Esophagus muscularis mucosa (tissue), 4 donors: ENCODE measurements at regions not wholly inside any gene's neighbourhood (a gene's known extent, or its start where the extent isn't known, plus 50 kb on each side); places are given as distances from the start of the nearest gene placed in this dataset.

Experiments
- DNase-seq: peaks from one replicate; pipeline ENCODE4 v3.0.0-alpha.2; 2017; ENCODE audit errors: extremely low spot score
- H3K27ac ChIP-seq, 4 donors: fragments of 200-600 bp; sonication (generic); replicated peaks in 1 of 4; 1 replicate in 3 of 4; 2 replicates in 1 of 4; pipeline ENCODE4 v1.5.1; 2016 to 2019; ENCODE audit warnings: mild to moderate bottlenecking in 1 of 4
- H3K27me3 ChIP-seq, 4 donors: fragments of 200-600 bp; sonication (generic); one replicate each; pipeline versions ENCODE4 v1.5.1 to v1.6.0; 2016 to 2019
- H3K36me3 ChIP-seq, 4 donors: fragments of 200-600 bp; sonication (generic); one replicate each; pipeline ENCODE4 v1.5.1; 2016 to 2019
- H3K4me1 ChIP-seq, 4 donors: fragments of 200-600 bp; sonication (generic); one replicate each; pipeline ENCODE4 v1.5.1; 2016 to 2019
- H3K4me3 ChIP-seq, 4 donors: fragments of 200-600 bp; sonication (generic); 1 replicate in 2 of 4; 2 replicates in 2 of 4; pipeline ENCODE4 v1.5.1; 2016 to 2019; ENCODE audit warnings: mild to moderate bottlenecking in 4 of 4, moderate library complexity in 1 of 4
- H3K9me3 ChIP-seq, 4 donors: fragments of 200-600 bp; sonication (generic); 1 replicate in 3 of 4; 2 replicates in 1 of 4; pipeline ENCODE4 v1.5.1; 2016 to 2019
- EP300 ChIP-seq: sonication (generic); formaldehyde crosslinking; IDR thresholded peaks from one replicate; pipeline ENCODE4 v1.6.1; 2017; ENCODE audit warnings: antibody characterized with exemption
- POLR2A ChIP-seq: fragments of 450-650 bp; IDR thresholded peaks from one replicate; pipeline ENCODE4 v1.6.1; 2017; ENCODE audit warnings: antibody characterized with exemption, moderate library complexity, mild to moderate bottlenecking, low read depth
- POLR2AphosphoS5 ChIP-seq, 2 donors: sonication (generic); formaldehyde crosslinking; IDR thresholded peaks; one replicate each; pipeline ENCODE4 v1.6.1; 2017; ENCODE audit warnings: antibody characterized with exemption in 2 of 2
- WGBS: methylation state at CpG from one replicate; pipeline ENCODE4 v1.1.5; 2018; 5-methylcytosine and 5-hydroxymethylcytosine counted together
- intact Hi-C: fragments of 100-400 bp; cut with DNase I; formaldehyde crosslinking; loops from one replicate; pipeline ENCODE4 v1.15.1; 2023
- TF ChIP-seq, protein P1 (sequence below), 3 experiments: fragments of 200-600 bp in 2 of 3; fragments of 450-650 bp in 1 of 3; sonication (generic) in 2 of 3; IDR thresholded peaks; one replicate each; pipeline ENCODE4 v1.5.1; 2017 to 2019; ENCODE audit warnings: antibody characterized with exemption in 3 of 3, mild to moderate bottlenecking in 2 of 3, moderate library complexity in 1 of 3

- no peak for TF ChIP-seq EP300
- no peak for TF ChIP-seq POLR2AphosphoS5 (IDR thresholded peaks at IDR 0.05)
- no peak for TF ChIP-seq POLR2A
- TF ChIP-seq, protein P1, sequence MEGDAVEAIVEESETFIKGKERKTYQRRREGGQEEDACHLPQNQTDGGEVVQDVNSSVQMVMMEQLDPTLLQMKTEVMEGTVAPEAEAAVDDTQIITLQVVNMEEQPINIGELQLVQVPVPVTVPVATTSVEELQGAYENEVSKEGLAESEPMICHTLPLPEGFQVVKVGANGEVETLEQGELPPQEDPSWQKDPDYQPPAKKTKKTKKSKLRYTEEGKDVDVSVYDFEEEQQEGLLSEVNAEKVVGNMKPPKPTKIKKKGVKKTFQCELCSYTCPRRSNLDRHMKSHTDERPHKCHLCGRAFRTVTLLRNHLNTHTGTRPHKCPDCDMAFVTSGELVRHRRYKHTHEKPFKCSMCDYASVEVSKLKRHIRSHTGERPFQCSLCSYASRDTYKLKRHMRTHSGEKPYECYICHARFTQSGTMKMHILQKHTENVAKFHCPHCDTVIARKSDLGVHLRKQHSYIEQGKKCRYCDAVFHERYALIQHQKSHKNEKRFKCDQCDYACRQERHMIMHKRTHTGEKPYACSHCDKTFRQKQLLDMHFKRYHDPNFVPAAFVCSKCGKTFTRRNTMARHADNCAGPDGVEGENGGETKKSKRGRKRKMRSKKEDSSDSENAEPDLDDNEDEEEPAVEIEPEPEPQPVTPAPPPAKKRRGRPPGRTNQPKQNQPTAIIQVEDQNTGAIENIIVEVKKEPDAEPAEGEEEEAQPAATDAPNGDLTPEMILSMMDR (IDR thresholded peaks at IDR 0.05): no peak
- WGBS: 88% methylated on average over 21 of the region's 21 CpGs
- Histone ChIP-seq H3K4me3 (no peak overlapping the region), H3K9me3 (no peaks in the 10 kb centered on the region), H3K4me1 (peaks cover 17 to 18% (median 18%) of the 10 kb centered on the region in 4 donors), H3K27me3 (peaks cover 0 to 7% (median 0%) of the 10 kb centered on the region in 4 donors), H3K36me3 (no peaks in the 10 kb centered on the region), H3K27ac (no peak overlapping the region)
- intact Hi-C loops: no loop called here
- no peak for DNase-seq
These were observed 143.9 kb upstream of the UMPS start for GRCh38 chr3:124586126-124587052.

GRCh38 chr3:124587053-124587408 is 143.2 kb upstream of the UMPS start:
- intact Hi-C loops: no loop called here
- Histone ChIP-seq H3K9me3 (no peaks in the 10 kb centered on the region), H3K36me3 (no peaks in the 10 kb centered on the region), H3K4me1 (peaks cover 17 to 18% (median 18%) of the 10 kb centered on the region in 4 donors), H3K27me3 (peaks cover 0 to 7% (median 0%) of the 10 kb centered on the region in 4 donors), H3K27ac (no peak overlapping the region), H3K4me3 (no peak overlapping the region)
- 90% methylated on average over 3 of the region's 3 CpGs for WGBS
- TF ChIP-seq, protein P1 (IDR thresholded peaks at IDR 0.05): no peak
- no peak for TF ChIP-seq POLR2AphosphoS5 (IDR thresholded peaks at IDR 0.05)
- no peak for TF ChIP-seq EP300
- no peak for DNase-seq

- no peak overlapping the region for H3K4me3 ChIP-seq
- peaks cover 17 to 24% (median 18%) of the 10 kb centered on the region in 4 donors for H3K4me1 ChIP-seq
- no peak for DNase-seq
- intact Hi-C loops: no loop called here
- peaks cover 0 to 7% (median 0%) of the 10 kb centered on the region in 4 donors for H3K27me3 ChIP-seq
- no peak overlapping the region for H3K27ac ChIP-seq
- no peaks in the 10 kb centered on the region for H3K36me3 ChIP-seq
- 81% methylated on average over 1 of the region's 1 CpG for WGBS
- TF ChIP-seq EP300 (no peak), POLR2AphosphoS5 (IDR thresholded peaks at IDR 0.05) (no peak)
- H3K9me3 ChIP-seq: no peaks in the 10 kb centered on the region
These were observed 142.2 kb upstream of the UMPS start for GRCh38 chr3:124588036-124588435.

DNA sequence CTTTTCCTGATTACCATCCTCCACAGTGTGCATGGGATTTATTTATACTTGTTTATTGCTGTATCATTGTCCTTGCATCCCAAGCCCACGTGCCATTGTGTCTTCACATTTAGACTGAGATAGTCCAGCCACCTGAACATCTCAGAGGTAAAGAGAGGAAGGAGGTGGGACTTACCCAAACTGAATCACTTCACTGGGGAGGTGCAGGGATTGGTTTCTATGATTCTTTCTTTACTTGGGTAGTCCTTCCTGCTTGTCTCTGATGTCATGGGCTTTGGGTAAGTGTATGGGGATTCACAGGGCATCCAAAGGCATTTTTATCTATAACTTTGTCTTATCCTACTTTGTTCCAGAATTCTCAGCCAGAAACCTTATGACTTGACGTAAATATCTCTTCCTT is 141.5 kb upstream of the UMPS start:
- Histone ChIP-seq H3K4me1 (peaks cover 17 to 24% (median 18%) of the 10 kb centered on the region in 4 donors), H3K27me3 (peaks cover 0 to 7% (median 0%) of the 10 kb centered on the region in 4 donors), H3K4me3 (no peak overlapping the region), H3K36me3 (no peaks in the 10 kb centered on the region), H3K9me3 (no peaks in the 10 kb centered on the region), H3K27ac (no peak overlapping the region)
- WGBS: 100% methylated on average over 2 of the region's 2 CpGs
- intact Hi-C loops: no loop called here
- TF ChIP-seq EP300 (no peak), POLR2AphosphoS5 (IDR thresholded peaks at IDR 0.05) (no peak), POLR2A (no peak)
- TF ChIP-seq, protein P1 (IDR thresholded peaks at IDR 0.05): no peak
- no peak for DNase-seq

DNA sequence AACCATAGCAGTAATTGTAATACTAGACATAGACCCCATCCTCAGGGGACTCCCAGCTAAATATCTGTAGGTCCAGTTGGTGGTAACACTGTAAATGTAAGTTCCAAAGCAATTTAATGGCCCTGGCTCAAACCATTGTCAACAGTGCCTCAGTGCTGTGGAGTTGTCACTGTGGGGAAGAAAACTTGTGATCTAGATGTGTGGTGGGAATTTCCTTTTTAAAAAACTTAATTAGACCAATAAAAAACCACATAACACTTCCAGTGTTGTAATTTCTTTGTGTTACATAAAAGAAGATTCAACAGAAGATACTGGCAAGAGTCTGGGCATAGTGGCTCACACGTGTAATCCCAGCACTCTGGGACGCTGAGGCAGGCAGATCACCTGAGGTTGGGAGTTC is 138.6 kb upstream of the UMPS start:
- no peaks in the 10 kb centered on the region for H3K36me3 ChIP-seq
- intact Hi-C loops: no loop called here
- no peak for TF ChIP-seq POLR2AphosphoS5 (IDR thresholded peaks at IDR 0.05)
- TF ChIP-seq, protein P1 (IDR thresholded peaks at IDR 0.05): no peak
- no peak for TF ChIP-seq EP300
- no peak for TF ChIP-seq POLR2A
- WGBS: 79% methylated on average over 2 of the region's 2 CpGs
- H3K4me3 ChIP-seq: no peak overlapping the region
- H3K27ac ChIP-seq: no peak overlapping the region
- H3K9me3 ChIP-seq: no peaks in the 10 kb centered on the region
- H3K4me1 ChIP-seq: peaks cover 0 to 6% (median 0%) of the 10 kb centered on the region in 4 donors
- DNase-seq: no peak
- no peaks in the 10 kb centered on the region for H3K27me3 ChIP-seq
